ENCODE measurements at regions not wholly inside any gene's neighbourhood (a gene's known extent, or its start where the extent isn't known, plus 50 kb on each side); places are given as distances from the start of the nearest gene placed in this dataset.

DNA sequence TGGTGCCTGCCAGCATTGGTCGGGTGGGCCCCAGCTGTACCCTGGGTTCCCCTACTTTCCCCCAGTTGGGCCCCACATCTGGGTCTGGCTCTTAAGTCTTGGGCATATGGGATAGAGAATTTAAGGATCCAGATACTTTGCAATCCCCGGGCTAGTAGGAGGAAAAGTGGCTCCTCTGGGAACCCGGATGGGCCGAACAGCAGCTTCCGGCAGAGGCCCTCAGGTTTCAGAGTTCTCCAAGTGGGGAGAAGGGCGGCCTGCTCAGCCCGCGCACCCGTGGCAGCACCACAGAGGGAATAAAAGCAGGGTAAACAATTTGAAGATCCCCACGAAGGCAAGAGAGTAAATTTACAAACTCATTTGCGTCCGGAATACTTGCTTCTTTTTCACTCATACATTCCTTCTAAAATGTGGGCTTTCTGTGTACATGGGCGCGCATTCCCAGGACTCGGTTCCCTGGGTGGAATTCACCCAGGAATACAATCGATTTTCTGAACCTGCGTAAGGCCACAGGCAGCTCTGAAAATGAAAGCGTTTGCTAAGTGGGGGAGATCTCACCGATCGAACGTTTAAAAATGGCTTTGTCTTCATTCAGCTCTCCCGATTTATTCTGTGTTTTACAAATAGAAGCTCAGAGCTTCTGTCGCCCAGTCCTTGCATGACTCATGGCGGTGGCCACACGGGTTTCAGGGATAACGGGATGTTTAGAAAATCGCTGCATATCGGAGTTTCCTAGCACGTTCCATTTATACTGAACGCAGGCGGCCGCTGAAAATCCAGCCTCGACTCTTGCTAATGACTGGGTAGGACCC is 74.0 kb upstream of the POLG start:
- TF ChIP-seq, protein P1, sequence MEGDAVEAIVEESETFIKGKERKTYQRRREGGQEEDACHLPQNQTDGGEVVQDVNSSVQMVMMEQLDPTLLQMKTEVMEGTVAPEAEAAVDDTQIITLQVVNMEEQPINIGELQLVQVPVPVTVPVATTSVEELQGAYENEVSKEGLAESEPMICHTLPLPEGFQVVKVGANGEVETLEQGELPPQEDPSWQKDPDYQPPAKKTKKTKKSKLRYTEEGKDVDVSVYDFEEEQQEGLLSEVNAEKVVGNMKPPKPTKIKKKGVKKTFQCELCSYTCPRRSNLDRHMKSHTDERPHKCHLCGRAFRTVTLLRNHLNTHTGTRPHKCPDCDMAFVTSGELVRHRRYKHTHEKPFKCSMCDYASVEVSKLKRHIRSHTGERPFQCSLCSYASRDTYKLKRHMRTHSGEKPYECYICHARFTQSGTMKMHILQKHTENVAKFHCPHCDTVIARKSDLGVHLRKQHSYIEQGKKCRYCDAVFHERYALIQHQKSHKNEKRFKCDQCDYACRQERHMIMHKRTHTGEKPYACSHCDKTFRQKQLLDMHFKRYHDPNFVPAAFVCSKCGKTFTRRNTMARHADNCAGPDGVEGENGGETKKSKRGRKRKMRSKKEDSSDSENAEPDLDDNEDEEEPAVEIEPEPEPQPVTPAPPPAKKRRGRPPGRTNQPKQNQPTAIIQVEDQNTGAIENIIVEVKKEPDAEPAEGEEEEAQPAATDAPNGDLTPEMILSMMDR (conservative IDR thresholded peaks at IDR 0.05; ENCODE audit: low read depth, low read length): no peak
- no peak for TF ChIP-seq EZH2 (IDR thresholded peaks at IDR 0.05; ENCODE audit: borderline replicate concordance, low read depth, low read length, poor library complexity, severe bottlenecking)
